ENCODE measurements at regions not wholly inside any gene's neighbourhood (a gene's known extent, or its start where the extent isn't known, plus 50 kb on each side); places are given as distances from the start of the nearest gene placed in this dataset.

DNA sequence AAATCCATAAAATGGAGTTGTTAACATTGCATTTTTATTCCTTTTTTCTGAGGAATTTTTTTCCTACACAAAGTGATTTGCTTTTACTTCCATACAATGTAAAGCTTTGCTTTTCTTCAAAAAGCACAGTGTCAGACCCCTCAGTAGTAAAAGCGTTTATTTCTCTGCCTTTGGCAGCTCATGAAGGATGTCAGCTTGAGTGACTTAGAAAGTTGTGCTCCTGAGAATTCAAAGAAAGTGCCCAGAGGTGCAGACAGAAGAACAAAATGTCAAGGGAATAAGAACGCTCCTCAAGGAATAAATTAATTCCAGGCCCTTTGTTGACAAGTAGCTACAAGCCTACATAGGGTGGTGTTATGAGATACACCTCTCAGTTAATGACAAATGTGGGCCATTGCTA, 369.3 kb upstream of the ADARB2 start:
- no peak overlapping the region for H3K27ac ChIP-seq (ENCODE audit: low read depth, low read length)
- H3K79me2 ChIP-seq (ENCODE audit: insufficient read depth, low read length): no peaks in the 10 kb centered on the region

GRCh38 chr10:2099321-2099720, 362.0 kb upstream of the ADARB2 start:
- Histone ChIP-seq H3K4me2 (ENCODE audit: low read depth, low read length, poor library complexity, severe bottlenecking) (no peak overlapping the region), H3K4me3 (ENCODE audit: insufficient read depth, low read length, poor library complexity, severe bottlenecking) (no peak overlapping the region)

More for the DNA sequence above, 369.3 kb upstream of the ADARB2 start:
- Histone ChIP-seq H3F3A (ENCODE audit: insufficient read depth) (no peaks in the 10 kb centered on the region), H4K20me1 (ENCODE audit: low read depth, low read length) (no peaks in the 10 kb centered on the region), H3K27me3 (ENCODE audit: low read length) (no peaks in the 10 kb centered on the region), H2AFZ (ENCODE audit: low read depth, low read length, severe bottlenecking) (no peak overlapping the region), H3K4me2 (ENCODE audit: low read depth, low read length, poor library complexity, severe bottlenecking) (no peak overlapping the region), H3K9me3 (ENCODE audit: insufficient read depth, low read length) (no peaks in the 10 kb centered on the region), H3K4me3 (ENCODE audit: insufficient read depth, low read length, poor library complexity, severe bottlenecking) (no peak overlapping the region), H3K9me2 (replicated peaks; ENCODE audit: insufficient read depth, low read length) (no peaks in the 10 kb centered on the region), H3K36me3 (ENCODE audit: low read length) (no peaks in the 10 kb centered on the region), H3K9ac (ENCODE audit: low read length) (no peak overlapping the region)
- TF ChIP-seq EZH2phosphoT487 (conservative IDR thresholded peaks at IDR 0.05; ENCODE audit: low read length): no peak

GRCh38 chr10:2097937-2098336, 360.6 kb upstream of the ADARB2 start:
- H4K20me1 ChIP-seq (ENCODE audit: low read depth, low read length): no peaks in the 10 kb centered on the region
- H2AFZ ChIP-seq (ENCODE audit: low read depth, low read length, severe bottlenecking): no peak overlapping the region
- no peaks in the 10 kb centered on the region for H3K79me2 ChIP-seq (ENCODE audit: insufficient read depth, low read length)
- no peaks in the 10 kb centered on the region for H3K27me3 ChIP-seq (ENCODE audit: low read length)
- no peaks in the 10 kb centered on the region for H3F3A ChIP-seq (ENCODE audit: insufficient read depth)
- TF ChIP-seq CTCF (IDR thresholded peaks at IDR 0.05; ENCODE audit: insufficient read depth, low read length, poor library complexity, severe bottlenecking) (no peak), EZH2phosphoT487 (conservative IDR thresholded peaks at IDR 0.05; ENCODE audit: low read length) (no peak)
- H3K9me2 ChIP-seq (replicated peaks; ENCODE audit: insufficient read depth, low read length): no peaks in the 10 kb centered on the region
- H3K9ac ChIP-seq (ENCODE audit: low read length): no peak overlapping the region
- H3K4me2 ChIP-seq (ENCODE audit: low read depth, low read length, poor library complexity, severe bottlenecking): no peak overlapping the region
- H3K9me3 ChIP-seq (ENCODE audit: insufficient read depth, low read length): no peaks in the 10 kb centered on the region
- no peak overlapping the region for H3K27ac ChIP-seq (ENCODE audit: low read depth, low read length)
- no peak overlapping the region for H3K4me3 ChIP-seq (ENCODE audit: insufficient read depth, low read length, poor library complexity, severe bottlenecking)
- H3K36me3 ChIP-seq (ENCODE audit: low read length): no peaks in the 10 kb centered on the region

More at GRCh38 chr10:2099321-2099720, 362.0 kb upstream of the ADARB2 start:
- Histone ChIP-seq H4K20me1 (ENCODE audit: low read depth, low read length) (no peaks in the 10 kb centered on the region), H3K36me3 (ENCODE audit: low read length) (no peaks in the 10 kb centered on the region), H2AFZ (ENCODE audit: low read depth, low read length, severe bottlenecking) (no peak overlapping the region), H3K9me3 (ENCODE audit: insufficient read depth, low read length) (no peaks in the 10 kb centered on the region), H3K79me2 (ENCODE audit: insufficient read depth, low read length) (no peaks in the 10 kb centered on the region), H3F3A (ENCODE audit: insufficient read depth) (no peaks in the 10 kb centered on the region), H3K9me2 (replicated peaks; ENCODE audit: insufficient read depth, low read length) (no peaks in the 10 kb centered on the region), H3K27me3 (ENCODE audit: low read length) (no peaks in the 10 kb centered on the region), H3K9ac (ENCODE audit: low read length) (no peak overlapping the region), H3K27ac (ENCODE audit: low read depth, low read length) (no peak overlapping the region)
- no peak for TF ChIP-seq EZH2phosphoT487 (conservative IDR thresholded peaks at IDR 0.05; ENCODE audit: low read length)
- TF ChIP-seq CTCF (IDR thresholded peaks at IDR 0.05; ENCODE audit: insufficient read depth, low read length, poor library complexity, severe bottlenecking): no peak

- Histone ChIP-seq H3K4me3 (ENCODE audit: insufficient read depth, low read length, poor library complexity, severe bottlenecking) (no peak overlapping the region), H3K36me3 (ENCODE audit: low read length) (no peaks in the 10 kb centered on the region), H3K4me2 (ENCODE audit: low read depth, low read length, poor library complexity, severe bottlenecking) (no peak overlapping the region), H4K20me1 (ENCODE audit: low read depth, low read length) (no peaks in the 10 kb centered on the region), H3K27me3 (ENCODE audit: low read length) (no peaks in the 10 kb centered on the region), H3K79me2 (ENCODE audit: insufficient read depth, low read length) (no peaks in the 10 kb centered on the region), H3K27ac (ENCODE audit: low read depth, low read length) (no peak overlapping the region), H2AFZ (ENCODE audit: low read depth, low read length, severe bottlenecking) (no peak overlapping the region), H3F3A (ENCODE audit: insufficient read depth) (no peaks in the 10 kb centered on the region), H3K9me3 (ENCODE audit: insufficient read depth, low read length) (no peaks in the 10 kb centered on the region), H3K9ac (ENCODE audit: low read length) (no peak overlapping the region), H3K9me2 (replicated peaks; ENCODE audit: insufficient read depth, low read length) (no peaks in the 10 kb centered on the region)
- TF ChIP-seq EZH2phosphoT487 (conservative IDR thresholded peaks at IDR 0.05; ENCODE audit: low read length) (no peak), CTCF (IDR thresholded peaks at IDR 0.05; ENCODE audit: insufficient read depth, low read length, poor library complexity, severe bottlenecking) (no peak)
These were observed 356.8 kb upstream of the ADARB2 start for GRCh38 chr10:2094171-2094570.

Data from SU-DHL-6 (cell line).